Spinal cord (tissue), 9 donors: ENCODE measurements at regions not wholly inside any gene's neighbourhood (a gene's known extent, or its start where the extent isn't known, plus 50 kb on each side); places are given as distances from the start of the nearest gene placed in this dataset.
A peak's percentile ranks its signal among the peaks of the same experiment; 100 is the strongest.

Experiments used
- DNase-seq, 6 donors: peaks; one replicate each; pipeline versions ENCODE4 v3.0.0 to v3.0.0-alpha.2; 2013 to 2015; ENCODE audit warnings: low spot score in 6 of 6, low read depth in 4 of 6
- H3K27ac ChIP-seq: one replicate; pipeline ENCODE4 v1.5.1; 2013; ENCODE audit warnings: low read depth, low read length, control low read depth
- H3K27me3 ChIP-seq: one replicate; pipeline ENCODE4 v1.6.1; 2013; ENCODE audit warnings: low read length; ENCODE audit not compliant: control insufficient read depth, insufficient read depth
- H3K36me3 ChIP-seq: one replicate; pipeline ENCODE4 v1.6.1; 2013; ENCODE audit warnings: low read length; ENCODE audit not compliant: control insufficient read depth, insufficient read depth
- H3K4me1 ChIP-seq: one replicate; pipeline ENCODE4 v1.6.1; 2013; ENCODE audit warnings: low read length; ENCODE audit not compliant: control insufficient read depth, insufficient read depth
- H3K4me3 ChIP-seq: one replicate; pipeline ENCODE4 v1.5.1; 2013; ENCODE audit warnings: low read depth, low read length, control low read depth
- H3K9me3 ChIP-seq: one replicate; pipeline ENCODE4 v1.6.1; 2013; ENCODE audit warnings: low read length; ENCODE audit not compliant: control insufficient read depth, insufficient read depth
- WGBS: methylation state at CpG from one replicate; pipeline ENCODE4 v1.1.5; 2013; ENCODE audit warnings: missing lambda C conversion rate; ENCODE audit not compliant: insufficient coverage; 5-methylcytosine and 5-hydroxymethylcytosine counted together
- donor health status: healthy.

DNA sequence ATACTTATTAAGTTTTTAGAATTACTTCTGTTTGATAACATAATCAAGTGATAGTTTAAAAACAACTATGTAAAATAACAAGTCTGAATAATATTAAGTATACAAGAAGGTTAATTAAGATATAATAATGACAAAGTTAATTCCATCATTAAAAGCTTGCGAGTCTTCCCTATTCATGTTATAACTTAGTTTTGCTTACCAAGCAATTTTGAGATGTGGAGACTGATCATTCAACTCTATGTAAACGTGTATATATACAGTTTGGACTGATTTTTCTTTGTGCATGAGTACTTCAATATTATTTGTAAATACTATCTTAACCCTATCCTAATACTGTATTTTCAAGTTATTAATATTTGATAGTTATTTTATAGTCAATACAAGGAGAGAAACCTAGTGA, 870.9 kb downstream of the GBE1 start:
- no peak for DNase-seq
- Histone ChIP-seq H3K27ac (no peak overlapping the region), H3K9me3 (no peaks in the 10 kb centered on the region), H3K4me1 (no peaks in the 10 kb centered on the region), H3K4me3 (no peak overlapping the region), H3K27me3 (no peaks in the 10 kb centered on the region), H3K36me3 (no peaks in the 10 kb centered on the region)
- no CpG with 5 or more reads among the region's 2 CpGs for WGBS

DNA sequence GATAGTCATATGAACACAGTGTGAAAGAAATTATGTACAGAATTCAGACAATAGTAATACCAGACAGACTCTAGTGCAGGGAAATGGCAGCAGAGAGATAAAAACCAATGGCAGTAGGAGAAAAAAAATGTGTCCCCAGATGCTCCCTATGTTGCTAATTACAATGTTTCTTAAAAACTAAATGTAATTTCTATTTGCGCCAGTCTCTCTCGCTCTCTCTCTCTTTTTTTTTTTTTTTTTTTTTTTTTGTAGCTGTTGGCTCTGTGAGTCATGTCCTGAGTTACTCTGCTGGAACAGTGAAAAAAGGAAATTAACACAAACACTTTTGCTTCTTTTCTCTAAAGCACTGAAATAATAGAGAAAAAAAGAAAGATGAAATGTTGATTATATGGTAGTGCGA, 871.9 kb downstream of the GBE1 start:
- WGBS, result no CpG with 5 or more reads among the region's 3 CpGs
- DNase-seq, result peak in 2 of 6 donors; percentile 11 to 68
- Histone ChIP-seq H3K4me1 (no peaks in the 10 kb centered on the region), H3K9me3 (no peaks in the 10 kb centered on the region), H3K27ac (no peak overlapping the region), H3K4me3 (no peak overlapping the region), H3K27me3 (no peaks in the 10 kb centered on the region), H3K36me3 (no peaks in the 10 kb centered on the region)

DNA sequence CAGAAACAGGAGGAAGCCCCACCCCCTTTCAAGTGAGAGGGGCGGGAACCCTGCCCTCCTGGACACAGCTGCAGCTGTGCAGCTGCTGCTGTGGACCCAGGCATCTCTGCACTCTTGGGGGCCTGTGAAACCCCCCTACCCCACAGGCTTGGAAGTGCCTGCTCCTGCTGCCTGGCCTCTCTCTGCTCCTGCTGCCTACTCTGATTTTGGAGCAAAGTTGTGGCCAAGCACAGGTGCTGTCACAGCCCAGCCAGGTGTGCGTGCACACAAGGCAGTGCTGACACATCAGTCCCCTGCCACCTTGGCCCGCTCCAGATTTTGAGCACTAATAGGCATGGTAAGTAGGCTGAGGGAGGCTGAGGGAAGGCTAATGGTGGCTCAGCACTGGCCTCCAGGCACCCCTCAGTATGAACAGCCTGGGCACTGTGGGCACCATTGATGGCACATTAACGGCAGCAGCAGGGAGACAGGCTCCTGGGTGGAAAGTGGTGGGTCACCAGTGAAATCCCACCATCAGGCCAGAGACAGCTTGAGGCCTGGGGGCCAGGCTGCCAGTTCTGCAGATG, 890.9 kb downstream of the GBE1 start:
- H3K36me3 ChIP-seq, result no peaks in the 10 kb centered on the region
- no peak overlapping the region for H3K4me3 ChIP-seq
- H3K9me3 ChIP-seq, result no peaks in the 10 kb centered on the region
- H3K27ac ChIP-seq, result no peak overlapping the region
- H3K4me1 ChIP-seq, result no peaks in the 10 kb centered on the region
- DNase-seq, result no peak
- no peaks in the 10 kb centered on the region for H3K27me3 ChIP-seq
- WGBS, result 93% methylated on average over 4 of the region's 4 CpGs

DNA sequence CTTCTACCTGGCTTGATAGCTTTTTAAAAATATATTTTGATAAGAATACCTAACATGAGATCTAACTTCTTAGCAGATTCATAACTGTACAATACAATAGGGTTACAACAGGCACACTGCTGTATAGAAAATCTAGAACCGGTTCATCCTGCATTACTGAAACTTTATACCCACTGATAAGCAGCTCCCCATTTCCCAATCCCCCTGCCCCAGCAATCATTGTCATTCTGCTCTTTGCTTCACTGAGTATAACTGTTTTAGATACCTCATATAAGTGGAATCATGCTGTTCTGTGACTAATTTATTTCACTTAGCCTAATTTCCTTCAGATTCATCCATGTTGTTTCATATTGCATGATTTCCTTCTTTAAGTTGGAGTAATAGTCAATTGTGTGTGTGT, 906.0 kb downstream of the GBE1 start:
- no peaks in the 10 kb centered on the region for H3K4me1 ChIP-seq
- DNase-seq, result peak in 1 of 6 donors; percentile 21
- H3K9me3 ChIP-seq, result no peaks in the 10 kb centered on the region
- no peaks in the 10 kb centered on the region for H3K36me3 ChIP-seq
- no peak overlapping the region for H3K4me3 ChIP-seq
- no peaks in the 10 kb centered on the region for H3K27me3 ChIP-seq
- H3K27ac ChIP-seq, result no peak overlapping the region
- whole genome bisulfite sequencing, result 57% methylated on average over 1 of the region's 1 CpG

DNA sequence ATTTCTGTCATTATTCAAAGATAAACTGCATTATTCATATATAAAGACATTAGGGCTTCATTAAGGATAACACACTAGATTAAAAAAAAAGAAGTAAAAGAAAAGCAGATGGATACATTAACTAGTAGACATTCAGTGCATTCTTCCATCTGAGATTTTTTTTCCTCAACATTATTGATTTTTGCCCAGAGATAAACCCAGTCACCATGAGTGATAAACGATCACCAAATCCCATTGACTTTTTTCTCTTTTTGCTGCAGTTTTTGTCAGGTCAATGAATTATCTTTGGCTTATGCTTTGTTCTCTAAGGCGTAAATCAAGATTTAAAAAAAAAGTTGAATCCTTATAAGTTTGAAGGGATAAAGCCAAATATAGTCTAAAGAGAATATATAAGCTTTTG, 925.0 kb downstream of the GBE1 start:
- Histone ChIP-seq H3K4me1 (no peaks in the 10 kb centered on the region), H3K27ac (no peak overlapping the region), H3K4me3 (no peak overlapping the region), H3K27me3 (no peaks in the 10 kb centered on the region), H3K9me3 (no peaks in the 10 kb centered on the region), H3K36me3 (no peaks in the 10 kb centered on the region)
- no CpG with 5 or more reads among the region's 2 CpGs for WGBS
- peak in 1 of 6 donors; percentile 5 for DNase-seq

DNA sequence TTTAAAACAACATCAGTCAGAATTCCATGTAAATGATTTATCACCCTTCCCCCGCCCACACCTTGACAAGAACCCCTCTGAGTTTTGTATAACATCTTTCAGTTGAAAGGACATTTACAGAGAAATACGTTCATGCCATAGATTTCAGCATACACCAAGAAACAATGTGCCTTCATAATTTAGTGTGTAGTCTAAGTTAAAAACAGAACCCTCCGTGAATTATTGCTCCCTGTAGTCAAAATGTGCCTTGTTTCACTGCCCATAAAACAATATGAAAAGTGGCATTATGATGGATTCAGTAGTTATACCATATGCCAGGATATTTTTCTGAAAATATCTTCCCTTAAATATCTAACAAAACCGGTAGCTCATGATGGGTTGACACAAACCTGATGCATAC, 953.9 kb downstream of the GBE1 start:
- H3K27me3 ChIP-seq, result no peaks in the 10 kb centered on the region
- no CpG with 5 or more reads among the region's 4 CpGs for WGBS
- H3K27ac ChIP-seq, result no peak overlapping the region
- no peak overlapping the region for H3K4me3 ChIP-seq
- H3K36me3 ChIP-seq, result no peaks in the 10 kb centered on the region
- no peaks in the 10 kb centered on the region for H3K4me1 ChIP-seq
- H3K9me3 ChIP-seq, result no peaks in the 10 kb centered on the region
- peak in 1 of 6 donors; percentile 29 for DNase-seq

DNA sequence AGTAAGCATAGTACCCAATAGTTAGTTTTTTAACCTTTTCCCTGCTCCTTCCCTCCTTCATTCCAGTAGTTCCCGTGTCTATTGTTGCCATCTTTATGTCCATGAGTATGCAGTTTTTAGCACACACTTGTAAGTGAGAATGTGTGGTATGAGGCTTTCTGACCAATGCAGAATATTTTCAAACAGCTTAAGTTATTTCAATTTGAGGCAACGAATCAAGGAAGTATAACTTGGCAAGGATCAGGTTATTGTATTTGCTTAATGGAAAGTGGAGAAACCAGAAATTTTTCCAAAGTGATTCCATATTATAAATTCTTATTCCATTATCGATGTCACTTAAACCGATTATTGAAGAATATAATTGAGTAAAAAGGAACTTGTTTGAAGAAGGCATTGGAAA, 954.8 kb downstream of the GBE1 start:
- no peak overlapping the region for H3K27ac ChIP-seq
- H3K36me3 ChIP-seq, result no peaks in the 10 kb centered on the region
- no CpG with 5 or more reads among the region's 4 CpGs for WGBS
- H3K4me3 ChIP-seq, result no peak overlapping the region
- no peaks in the 10 kb centered on the region for H3K4me1 ChIP-seq
- no peaks in the 10 kb centered on the region for H3K27me3 ChIP-seq
- no peak for DNase-seq
- H3K9me3 ChIP-seq, result no peaks in the 10 kb centered on the region

DNA sequence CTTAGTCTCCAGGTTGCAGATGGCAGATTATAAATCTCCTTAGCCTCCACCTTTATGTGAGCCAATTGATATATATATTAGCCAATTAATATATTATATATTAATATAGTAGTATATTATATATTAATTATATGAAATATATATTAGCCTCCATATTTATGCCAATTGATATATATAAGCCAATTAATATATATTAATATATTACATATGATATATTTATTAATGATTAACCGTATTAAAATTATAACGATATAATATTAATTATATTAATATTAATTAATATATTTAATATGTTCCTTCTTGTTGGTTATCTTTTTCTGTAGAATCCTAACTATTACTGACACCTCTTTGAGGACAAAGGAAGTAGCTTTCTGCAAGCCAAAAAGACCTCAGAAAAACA, 972.5 kb downstream of the GBE1 start:
- Histone ChIP-seq H3K4me3 (no peak overlapping the region), H3K36me3 (no peaks in the 10 kb centered on the region), H3K4me1 (no peaks in the 10 kb centered on the region), H3K27me3 (no peaks in the 10 kb centered on the region), H3K9me3 (peaks cover 3% of the 10 kb centered on the region), H3K27ac (no peak overlapping the region)
- no CpG with 5 or more reads among the region's 2 CpGs for WGBS
- DNase-seq, result no peak

DNA sequence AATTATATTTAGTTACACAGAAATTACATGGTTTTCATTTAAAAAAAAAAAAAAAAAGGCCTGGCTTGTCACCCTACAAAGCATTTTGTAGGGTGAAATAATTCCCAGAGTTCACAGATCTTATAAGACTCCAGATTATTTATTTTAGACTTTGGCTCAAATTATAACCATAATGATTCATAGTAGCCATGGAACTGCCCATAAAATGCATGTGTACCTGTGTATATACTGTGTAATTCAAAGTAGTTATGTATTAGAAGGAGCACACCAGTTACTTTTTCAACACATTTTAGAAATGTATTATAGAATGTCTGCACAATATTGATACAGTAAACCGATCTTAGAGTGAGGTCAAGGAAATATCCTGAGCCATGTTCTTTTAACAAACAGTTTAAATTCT, 975.6 kb downstream of the GBE1 start:
- no CpG with 5 or more reads among the region's 1 CpG for WGBS
- Histone ChIP-seq H3K36me3 (no peaks in the 10 kb centered on the region), H3K9me3 (no peaks in the 10 kb centered on the region), H3K27me3 (no peaks in the 10 kb centered on the region), H3K27ac (no peak overlapping the region), H3K4me1 (no peaks in the 10 kb centered on the region), H3K4me3 (no peak overlapping the region)
- DNase-seq, result no peak

DNA sequence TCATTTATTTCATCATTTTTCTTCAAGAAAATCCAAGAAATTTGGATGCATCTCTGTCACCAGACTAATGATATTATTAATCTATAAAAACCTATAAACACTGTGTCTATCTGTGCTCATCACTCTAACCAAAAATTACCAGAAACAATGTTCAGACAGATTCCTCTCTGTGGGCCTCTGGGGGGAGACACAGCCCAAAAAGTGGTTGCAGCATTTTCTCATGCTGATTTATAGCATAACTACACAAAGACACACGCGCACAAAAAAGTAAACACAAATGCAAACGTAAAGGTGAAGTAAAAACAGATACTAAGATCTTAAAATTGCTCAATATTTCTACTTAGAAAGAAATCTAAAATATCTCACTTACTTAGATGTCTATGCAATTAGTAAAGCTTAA, 976.0 kb downstream of the GBE1 start:
- Histone ChIP-seq H3K27me3 (no peaks in the 10 kb centered on the region), H3K4me1 (no peaks in the 10 kb centered on the region), H3K9me3 (no peaks in the 10 kb centered on the region), H3K27ac (no peak overlapping the region), H3K36me3 (no peaks in the 10 kb centered on the region), H3K4me3 (no peak overlapping the region)
- peak in 2 of 6 donors; percentile 59 to 78 for DNase-seq
- WGBS, result no CpG with 5 or more reads among the region's 3 CpGs
